ENCODE measurements at regions not wholly inside any gene's neighbourhood (a gene's known extent, or its start where the extent isn't known, plus 50 kb on each side); places are given as distances from the start of the nearest gene placed in this dataset.

- no peak for TF ChIP-seq POLR2AphosphoS5 (IDR thresholded peaks at IDR 0.05; ENCODE audit: low read depth, low read length)
- no peak for TF ChIP-seq TAF1 (IDR thresholded peaks at IDR 0.05; ENCODE audit: borderline replicate concordance, low read depth, low read length)
Measured at GRCh38 chr2:117232305-117232704, 582.2 kb upstream of the DDX18 start.
